ENCODE measurements at regions not wholly inside any gene's neighbourhood (a gene's known extent, or its start where the extent isn't known, plus 50 kb on each side); places are given as distances from the start of the nearest gene placed in this dataset.
A peak's percentile ranks its signal among the peaks of the same experiment; 100 is the strongest.
"Not testable (repeated sequence)": the region's sequence is repeated elsewhere in the genome, so short reads cannot be mapped to it uniquely, and the experiment has no call there.

DNA sequence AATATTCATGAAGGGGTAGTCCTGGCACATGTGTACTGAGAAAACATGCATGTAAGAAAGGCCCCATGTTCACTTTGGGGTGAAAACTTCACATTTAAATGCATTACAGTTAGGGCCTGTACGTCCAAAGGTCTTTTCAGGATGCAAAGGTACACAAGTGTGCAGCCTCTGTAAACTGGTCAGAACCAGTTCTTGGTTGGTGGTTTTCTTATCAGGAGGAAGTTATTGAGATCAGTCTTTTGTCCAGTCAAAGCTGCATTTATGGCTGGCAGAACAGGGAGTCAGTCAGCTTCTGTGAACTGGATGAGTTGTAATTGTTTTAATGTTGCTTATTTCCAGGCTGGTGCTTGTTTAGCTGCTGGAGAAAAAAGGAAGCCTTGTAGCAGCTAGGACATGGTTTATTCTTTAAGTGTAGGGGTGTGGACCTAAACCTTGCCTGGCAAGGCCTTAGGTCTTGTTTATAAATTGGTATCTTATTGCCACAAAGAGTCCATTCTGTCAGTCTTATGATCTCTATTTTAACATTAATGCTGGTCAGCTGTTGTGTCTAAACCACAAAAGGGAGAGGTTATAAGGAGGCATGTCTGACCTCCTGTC is 1906.6 kb upstream of the TENM3 start:
- ATAC-seq (ENCODE audit: insufficient read depth, low FRiP score) (no peak), DNase-seq (peak in 1 of 3 donors; percentile 6)
- Histone ChIP-seq H3K9me3 (ENCODE audit: control insufficient read depth in 4 of 4, insufficient read depth in 3 of 4, low read length in 3 of 4) (no peaks in the 10 kb centered on the region), H3K27me3 (ENCODE audit: control insufficient read depth in 3 of 3, insufficient read depth in 3 of 3, low read length in 2 of 3) (no peaks in the 10 kb centered on the region), H3K36me3 (ENCODE audit: control insufficient read depth in 4 of 4, insufficient read depth in 4 of 4, low read length in 4 of 4) (no peaks in the 10 kb centered on the region), H3K9ac (ENCODE audit: insufficient read depth in 1 of 2, low read length in 2 of 2) (no peak overlapping the region), H3K27ac (ENCODE audit: low read depth in 1 of 2, low read length in 1 of 2) (no peak overlapping the region), H3K4me1 (ENCODE audit: control insufficient read depth in 5 of 5, insufficient read depth in 5 of 5, low read length in 5 of 5) (no peaks in the 10 kb centered on the region), H3K4me3 (no peak overlapping the region)
- TF ChIP-seq, protein P1, sequence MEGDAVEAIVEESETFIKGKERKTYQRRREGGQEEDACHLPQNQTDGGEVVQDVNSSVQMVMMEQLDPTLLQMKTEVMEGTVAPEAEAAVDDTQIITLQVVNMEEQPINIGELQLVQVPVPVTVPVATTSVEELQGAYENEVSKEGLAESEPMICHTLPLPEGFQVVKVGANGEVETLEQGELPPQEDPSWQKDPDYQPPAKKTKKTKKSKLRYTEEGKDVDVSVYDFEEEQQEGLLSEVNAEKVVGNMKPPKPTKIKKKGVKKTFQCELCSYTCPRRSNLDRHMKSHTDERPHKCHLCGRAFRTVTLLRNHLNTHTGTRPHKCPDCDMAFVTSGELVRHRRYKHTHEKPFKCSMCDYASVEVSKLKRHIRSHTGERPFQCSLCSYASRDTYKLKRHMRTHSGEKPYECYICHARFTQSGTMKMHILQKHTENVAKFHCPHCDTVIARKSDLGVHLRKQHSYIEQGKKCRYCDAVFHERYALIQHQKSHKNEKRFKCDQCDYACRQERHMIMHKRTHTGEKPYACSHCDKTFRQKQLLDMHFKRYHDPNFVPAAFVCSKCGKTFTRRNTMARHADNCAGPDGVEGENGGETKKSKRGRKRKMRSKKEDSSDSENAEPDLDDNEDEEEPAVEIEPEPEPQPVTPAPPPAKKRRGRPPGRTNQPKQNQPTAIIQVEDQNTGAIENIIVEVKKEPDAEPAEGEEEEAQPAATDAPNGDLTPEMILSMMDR (IDR thresholded peaks at IDR 0.05; ENCODE audit: control extremely low read depth, extremely low read depth) = no peak
- 0% methylated on average over 1 of the region's 1 CpG for WGBS, 2 donors

DNA sequence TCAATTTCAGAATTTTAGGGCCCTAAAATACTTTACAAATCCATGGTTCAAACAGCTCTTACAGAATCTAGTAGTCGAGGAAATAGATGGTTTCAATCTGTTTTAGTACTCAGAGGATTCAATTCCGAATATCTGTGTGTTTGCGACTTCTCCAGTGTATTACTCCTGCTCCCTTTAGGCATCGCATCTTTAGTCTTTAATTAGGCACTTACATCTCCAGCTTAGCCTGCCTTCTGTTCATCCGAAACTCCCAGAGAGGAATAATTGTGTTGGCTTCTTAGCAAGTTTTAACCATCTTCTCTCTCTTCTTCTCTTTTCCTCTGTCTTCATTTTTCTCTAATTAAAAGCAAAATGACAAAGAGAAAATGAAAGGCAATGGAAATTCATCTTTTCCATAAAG is 1901.3 kb upstream of the TENM3 start:
- no peaks in the 10 kb centered on the region for H3K36me3 ChIP-seq (ENCODE audit: control insufficient read depth in 4 of 4, insufficient read depth in 4 of 4, low read length in 4 of 4)
- 89% methylated on average over 5 of the region's 5 CpGs for WGBS, 2 donors
- no peak for ATAC-seq (ENCODE audit: insufficient read depth, low FRiP score)
- no peaks in the 10 kb centered on the region for H3K9me3 ChIP-seq (ENCODE audit: control insufficient read depth in 4 of 4, insufficient read depth in 3 of 4, low read length in 3 of 4)
- no peak for DNase-seq
- H3K27ac ChIP-seq (ENCODE audit: low read depth in 1 of 2, low read length in 1 of 2) = no peak overlapping the region
- H3K4me3 ChIP-seq = no peak overlapping the region
- TF ChIP-seq, protein P1 (IDR thresholded peaks at IDR 0.05; ENCODE audit: control extremely low read depth, extremely low read depth) = no peak
- H3K9ac ChIP-seq (ENCODE audit: insufficient read depth in 1 of 2, low read length in 2 of 2) = no peak overlapping the region
- H3K4me1 ChIP-seq (ENCODE audit: control insufficient read depth in 5 of 5, insufficient read depth in 5 of 5, low read length in 5 of 5) = no peaks in the 10 kb centered on the region
- no peaks in the 10 kb centered on the region for H3K27me3 ChIP-seq (ENCODE audit: control insufficient read depth in 3 of 3, insufficient read depth in 3 of 3, low read length in 2 of 3)

DNA sequence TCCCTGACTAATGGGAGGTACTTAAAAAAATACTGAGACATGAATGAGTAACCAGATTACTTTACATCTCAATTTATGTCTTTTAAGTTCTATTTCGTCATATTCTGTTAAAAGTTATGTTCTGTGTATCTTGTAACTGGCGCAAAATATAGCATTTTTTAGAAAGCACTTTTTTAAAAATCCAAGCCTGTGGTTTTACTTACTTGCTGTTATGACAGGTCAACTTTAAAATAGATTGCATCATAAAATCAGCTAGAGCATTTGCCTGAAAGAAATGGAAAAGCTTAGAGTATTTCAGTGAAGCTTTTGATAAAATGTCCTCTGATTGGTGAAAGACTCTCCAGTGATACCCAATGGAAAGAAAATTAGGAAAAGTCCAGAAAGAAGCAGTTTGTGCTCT is 1892.3 kb upstream of the TENM3 start:
- DNase-seq = no peak
- 82 to 84% methylated on average over 2 of the region's 2 CpGs for WGBS, 2 donors
- H3K4me1 ChIP-seq (ENCODE audit: control insufficient read depth in 5 of 5, insufficient read depth in 5 of 5, low read length in 5 of 5) = no peaks in the 10 kb centered on the region
- ATAC-seq (ENCODE audit: insufficient read depth, low FRiP score) = no peak
- H3K4me3 ChIP-seq = no peak overlapping the region
- TF ChIP-seq, protein P1 (IDR thresholded peaks at IDR 0.05; ENCODE audit: control extremely low read depth, extremely low read depth) = no peak
- H3K9ac ChIP-seq (ENCODE audit: insufficient read depth in 1 of 2, low read length in 2 of 2) = no peak overlapping the region
- H3K27me3 ChIP-seq (ENCODE audit: control insufficient read depth in 3 of 3, insufficient read depth in 3 of 3, low read length in 2 of 3) = no peaks in the 10 kb centered on the region
- peaks cover 0 to 4% (median 0%) of the 10 kb centered on the region in 4 donors for H3K9me3 ChIP-seq (ENCODE audit: control insufficient read depth in 4 of 4, insufficient read depth in 3 of 4, low read length in 3 of 4)
- no peak overlapping the region for H3K27ac ChIP-seq (ENCODE audit: low read depth in 1 of 2, low read length in 1 of 2)
- H3K36me3 ChIP-seq (ENCODE audit: control insufficient read depth in 4 of 4, insufficient read depth in 4 of 4, low read length in 4 of 4) = no peaks in the 10 kb centered on the region

DNA sequence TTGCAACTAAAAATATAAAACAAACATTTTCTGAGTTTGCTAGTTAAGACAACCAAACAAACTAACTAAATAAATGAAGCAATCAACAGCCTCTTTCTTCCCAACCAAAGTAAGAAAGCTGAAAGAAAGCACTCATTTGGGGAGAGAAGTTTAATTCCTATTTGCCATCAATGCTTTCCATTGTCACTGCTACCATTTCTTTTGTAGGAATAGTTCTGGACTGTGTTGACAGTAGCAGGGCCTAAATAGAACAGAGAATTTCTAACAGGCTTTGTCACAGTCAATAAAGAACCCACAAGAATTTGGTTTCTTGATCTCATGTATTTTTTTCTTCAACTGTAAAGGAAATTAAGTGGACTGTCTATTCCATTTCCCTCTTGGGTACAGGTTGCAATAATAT is 1886.4 kb upstream of the TENM3 start:
- TF ChIP-seq, protein P1 (IDR thresholded peaks at IDR 0.05; ENCODE audit: control extremely low read depth, extremely low read depth) = no peak
- DNase-seq = no peak
- Histone ChIP-seq H3K9ac (ENCODE audit: insufficient read depth in 1 of 2, low read length in 2 of 2) (no peak overlapping the region), H3K9me3 (ENCODE audit: control insufficient read depth in 4 of 4, insufficient read depth in 3 of 4, low read length in 3 of 4) (peaks cover 0 to 4% (median 0%) of the 10 kb centered on the region in 4 donors), H3K27me3 (ENCODE audit: control insufficient read depth in 3 of 3, insufficient read depth in 3 of 3, low read length in 2 of 3) (no peaks in the 10 kb centered on the region), H3K4me3 (no peak overlapping the region), H3K36me3 (ENCODE audit: control insufficient read depth in 4 of 4, insufficient read depth in 4 of 4, low read length in 4 of 4) (no peaks in the 10 kb centered on the region), H3K27ac (ENCODE audit: low read depth in 1 of 2, low read length in 1 of 2) (no peak overlapping the region), H3K4me1 (ENCODE audit: control insufficient read depth in 5 of 5, insufficient read depth in 5 of 5, low read length in 5 of 5) (no peaks in the 10 kb centered on the region)
- no peak for ATAC-seq (ENCODE audit: insufficient read depth, low FRiP score)

DNA sequence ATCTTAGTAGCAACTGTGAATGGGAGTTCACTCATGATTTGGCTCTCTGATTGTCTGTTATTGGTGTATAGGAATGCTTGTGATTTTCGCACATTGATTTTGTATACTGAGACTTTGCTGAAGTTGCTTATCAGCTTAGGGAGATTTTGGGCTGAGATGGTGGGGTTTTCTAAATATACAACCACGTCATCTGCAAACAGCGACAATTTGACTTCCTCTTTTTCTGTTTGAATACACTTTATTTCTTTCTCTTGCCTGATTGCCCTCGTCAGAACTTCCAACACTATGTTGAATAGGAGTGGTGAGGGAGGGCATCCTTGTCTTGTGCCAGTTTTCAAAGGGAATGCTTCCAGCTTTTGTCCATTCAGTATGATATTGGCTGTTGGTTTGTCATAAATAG is 1883.1 kb upstream of the TENM3 start:
- not testable (repeated sequence) for H3K9me3 ChIP-seq (ENCODE audit: control insufficient read depth in 4 of 4, insufficient read depth in 3 of 4, low read length in 3 of 4); ATAC-seq (ENCODE audit: insufficient read depth, low FRiP score); H3K4me1 ChIP-seq (ENCODE audit: control insufficient read depth in 5 of 5, insufficient read depth in 5 of 5, low read length in 5 of 5); H3K9ac ChIP-seq (ENCODE audit: insufficient read depth in 1 of 2, low read length in 2 of 2); H3K36me3 ChIP-seq (ENCODE audit: control insufficient read depth in 4 of 4, insufficient read depth in 4 of 4, low read length in 4 of 4); H3K4me3 ChIP-seq; H3K27me3 ChIP-seq (ENCODE audit: control insufficient read depth in 3 of 3, insufficient read depth in 3 of 3, low read length in 2 of 3); H3K27ac ChIP-seq (ENCODE audit: low read depth in 1 of 2, low read length in 1 of 2); DNase-seq
- 59 to 64% methylated on average over 4 of the region's 4 CpGs for WGBS, 2 donors
